Keratinocyte (primary cell): ENCODE measurements at regions not wholly inside any gene's neighbourhood (a gene's known extent, or its start where the extent isn't known, plus 50 kb on each side); places are given as distances from the start of the nearest gene placed in this dataset.

ENCODE experiments used
- DNase-seq: peaks from one replicate; pipeline ENCODE4 v3.0.0-alpha.2; 2011; ENCODE audit warnings: low read depth, missing footprints, low spot score
- FAIRE-seq: peaks from 2 replicates; lab custom pipeline; 2011; peaks lifted over from hg19 to GRCh38; lab: Jason Lieb, UNC
- H2AFZ ChIP-seq: 2 replicates; pipeline ENCODE4 v1.6.0; 2012; ENCODE audit warnings: low read length, control low read depth, inconsistent platforms; ENCODE audit not compliant: control insufficient read depth
- H3K27ac ChIP-seq: 2 replicates; pipeline ENCODE4 v1.5.1; 2011; ENCODE audit warnings: low read length; ENCODE audit not compliant: control insufficient read depth, insufficient read depth
- H3K27me3 ChIP-seq: 3 replicates; pipeline ENCODE4 v1.6.0; 2011; ENCODE audit warnings: low read length; ENCODE audit not compliant: control insufficient read depth, insufficient read depth; ENCODE audit errors: extremely low read depth
- H3K36me3 ChIP-seq, 2 experiments: 2 replicates in 1 of 2; 3 replicates in 1 of 2; pipeline ENCODE4 v1.5.1; 2011; ENCODE audit warnings: low read length in 2 of 2, mild to moderate bottlenecking in 1 of 2; ENCODE audit not compliant: control insufficient read depth in 2 of 2, insufficient read depth in 2 of 2; ENCODE audit errors: extremely low read depth in 1 of 2
- H3K4me1 ChIP-seq: 3 replicates; pipeline ENCODE4 v1.5.1; 2011; ENCODE audit warnings: low read length; ENCODE audit not compliant: control insufficient read depth, insufficient read depth; ENCODE audit errors: extremely low read depth
- H3K4me2 ChIP-seq: 3 replicates; pipeline ENCODE4 v1.6.0; 2011; ENCODE audit warnings: low read depth, low read length; ENCODE audit not compliant: control insufficient read depth, insufficient read depth; ENCODE audit errors: extremely low read depth
- H3K4me3 ChIP-seq, 3 experiments: fragments of 200-600 bp in 1 of 3; sonication (generic) in 1 of 3; 2 replicates in 2 of 3; 3 replicates in 1 of 3; pipeline ENCODE4 v1.5.1; 2011 to 2016; ENCODE audit warnings: low read length in 3 of 3, mild to moderate bottlenecking in 3 of 3, control low read depth in 2 of 3, inconsistent platforms in 1 of 3, low read depth in 1 of 3, mixed read lengths in 1 of 3, mixed run types in 1 of 3, moderate library complexity in 1 of 3; ENCODE audit not compliant: control insufficient read depth in 2 of 3, insufficient read depth in 2 of 3; ENCODE audit errors: extremely low read depth in 1 of 3
- H3K79me2 ChIP-seq: 2 replicates; pipeline ENCODE4 v1.6.0; 2012; ENCODE audit warnings: low read length; ENCODE audit not compliant: control insufficient read depth, insufficient read depth
- H3K9ac ChIP-seq: 3 replicates; pipeline ENCODE4 v1.6.0; 2011; ENCODE audit warnings: low read length; ENCODE audit not compliant: control insufficient read depth, insufficient read depth; ENCODE audit errors: extremely low read depth
- H3K9me1 ChIP-seq: 3 replicates; pipeline ENCODE4 v1.6.0; 2011; ENCODE audit warnings: low read length; ENCODE audit not compliant: control insufficient read depth, insufficient read depth; ENCODE audit errors: extremely low read depth
- H3K9me3 ChIP-seq: 2 replicates; pipeline ENCODE4 v1.5.1; 2012; ENCODE audit warnings: low read depth, low read length; ENCODE audit not compliant: control insufficient read depth
- H4K20me1 ChIP-seq: 3 replicates; pipeline ENCODE4 v1.6.0; 2011; ENCODE audit warnings: low read length; ENCODE audit not compliant: control insufficient read depth, insufficient read depth; ENCODE audit errors: extremely low read depth
- EZH2 ChIP-seq: IDR thresholded peaks from one replicate; pipeline ENCODE4 v1.6.1; 2012; ENCODE audit warnings: inconsistent platforms, mild to moderate bottlenecking, low read length, moderate library complexity
- dilution Hi-C: fragments of 300-500 bp; cut with MboI; formaldehyde crosslinking; loops from one replicate; pipeline ENCODE4 v1.7.0; 2020; ENCODE audit warnings: low sequenced_read_pairs; ENCODE audit not compliant: extremely low pct_ligation_motif_present
- TF ChIP-seq, protein P1 (sequence below), 3 experiments: IDR thresholded peaks in 1 of 3; conservative IDR thresholded peaks in 1 of 3; optimal IDR thresholded peaks in 1 of 3; 2 replicates in 2 of 3; 3 replicates in 1 of 3; pipeline versions ENCODE3 to v1.5.1; 2011; ENCODE audit warnings: low read length in 3 of 3, mild to moderate bottlenecking in 3 of 3, moderate library complexity in 2 of 3, control low read depth in 1 of 3, inconsistent platforms in 1 of 3; ENCODE audit not compliant: insufficient read depth in 2 of 3; ENCODE audit errors: extremely low read depth in 1 of 3

DNA sequence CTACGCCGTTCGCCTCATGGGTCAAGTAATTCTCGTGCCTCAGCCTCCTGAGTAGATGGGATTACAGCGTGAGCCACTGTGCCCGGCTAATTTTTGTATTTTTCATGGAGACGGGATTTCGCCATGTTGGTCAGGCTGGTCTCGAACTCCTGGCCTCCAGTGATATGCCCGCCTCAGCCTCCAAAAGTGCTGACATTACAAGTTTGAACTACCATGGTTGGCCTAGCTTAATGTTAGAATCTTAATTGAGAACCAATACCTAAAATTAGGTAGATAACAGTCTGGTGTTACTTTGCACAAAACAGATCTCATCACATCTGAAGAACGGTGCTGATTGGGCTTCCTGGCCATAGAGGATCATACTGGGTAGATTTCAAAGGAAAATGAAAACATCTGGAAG, 184.9 kb downstream of the VEGFC start:
- Histone ChIP-seq H3K9ac (no peak overlapping the region), H3K4me3 (no peak overlapping the region), H3K27me3 (no peaks in the 10 kb centered on the region), H2AFZ (no peak overlapping the region), H3K36me3 (no peaks in the 10 kb centered on the region), H3K4me2 (no peak overlapping the region), H3K79me2 (no peaks in the 10 kb centered on the region), H3K27ac (no peak overlapping the region), H3K4me1 (no peaks in the 10 kb centered on the region), H3K9me3 (no peaks in the 10 kb centered on the region), H3K9me1 (no peaks in the 10 kb centered on the region), H4K20me1 (no peaks in the 10 kb centered on the region)
- FAIRE-seq = no peak
- TF ChIP-seq, protein P1, sequence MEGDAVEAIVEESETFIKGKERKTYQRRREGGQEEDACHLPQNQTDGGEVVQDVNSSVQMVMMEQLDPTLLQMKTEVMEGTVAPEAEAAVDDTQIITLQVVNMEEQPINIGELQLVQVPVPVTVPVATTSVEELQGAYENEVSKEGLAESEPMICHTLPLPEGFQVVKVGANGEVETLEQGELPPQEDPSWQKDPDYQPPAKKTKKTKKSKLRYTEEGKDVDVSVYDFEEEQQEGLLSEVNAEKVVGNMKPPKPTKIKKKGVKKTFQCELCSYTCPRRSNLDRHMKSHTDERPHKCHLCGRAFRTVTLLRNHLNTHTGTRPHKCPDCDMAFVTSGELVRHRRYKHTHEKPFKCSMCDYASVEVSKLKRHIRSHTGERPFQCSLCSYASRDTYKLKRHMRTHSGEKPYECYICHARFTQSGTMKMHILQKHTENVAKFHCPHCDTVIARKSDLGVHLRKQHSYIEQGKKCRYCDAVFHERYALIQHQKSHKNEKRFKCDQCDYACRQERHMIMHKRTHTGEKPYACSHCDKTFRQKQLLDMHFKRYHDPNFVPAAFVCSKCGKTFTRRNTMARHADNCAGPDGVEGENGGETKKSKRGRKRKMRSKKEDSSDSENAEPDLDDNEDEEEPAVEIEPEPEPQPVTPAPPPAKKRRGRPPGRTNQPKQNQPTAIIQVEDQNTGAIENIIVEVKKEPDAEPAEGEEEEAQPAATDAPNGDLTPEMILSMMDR (optimal IDR thresholded peaks at IDR 0.05 in 1 of 3, IDR thresholded peaks at IDR 0.05 in 1 of 3, conservative IDR thresholded peaks at IDR 0.05 in 1 of 3; ENCODE audit: extremely low read depth in 1 of 3, insufficient read depth in 2 of 3, low read length in 3 of 3) = no peak
- TF ChIP-seq EZH2 = no peak
- dilution Hi-C loops = no loop called here
- DNase-seq = no peak

DNA sequence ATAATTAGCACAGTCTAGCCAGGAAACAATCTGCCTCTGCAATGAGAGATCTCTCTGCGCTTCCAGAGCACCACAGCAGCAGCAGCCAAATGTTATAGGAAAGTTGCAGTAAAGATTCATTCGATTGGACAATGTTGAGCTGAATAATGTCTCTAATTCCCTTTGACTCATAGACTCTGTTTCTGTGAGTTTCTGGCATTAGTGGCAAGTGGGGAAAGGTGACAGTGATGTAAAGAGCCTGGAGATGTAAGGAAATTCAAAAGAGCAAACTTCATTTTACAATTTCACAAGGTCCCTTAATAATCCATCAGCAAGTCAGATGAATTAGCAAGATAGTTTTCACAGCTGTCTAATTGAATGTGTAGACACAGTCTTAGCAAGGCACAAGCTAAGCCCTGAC, 184.4 kb downstream of the VEGFC start:
- no peaks in the 10 kb centered on the region for H3K9me3 ChIP-seq
- dilution Hi-C loops = no loop called here
- H3K27me3 ChIP-seq = no peaks in the 10 kb centered on the region
- no peaks in the 10 kb centered on the region for H3K9me1 ChIP-seq
- H3K36me3 ChIP-seq = no peaks in the 10 kb centered on the region
- TF ChIP-seq, protein P1 (optimal IDR thresholded peaks at IDR 0.05 in 1 of 3, IDR thresholded peaks at IDR 0.05 in 1 of 3, conservative IDR thresholded peaks at IDR 0.05 in 1 of 3; ENCODE audit: extremely low read depth in 1 of 3, insufficient read depth in 2 of 3, low read length in 3 of 3) = no peak
- no peak for TF ChIP-seq EZH2
- no peaks in the 10 kb centered on the region for H3K79me2 ChIP-seq
- peak; percentile 17 for FAIRE-seq
- H4K20me1 ChIP-seq = no peaks in the 10 kb centered on the region
- DNase-seq = no peak
- H3K9ac ChIP-seq = no peak overlapping the region
- H3K4me1 ChIP-seq = no peaks in the 10 kb centered on the region
- no peak overlapping the region for H3K4me3 ChIP-seq
- H3K27ac ChIP-seq = no peak overlapping the region
- H2AFZ ChIP-seq = no peak overlapping the region
- H3K4me2 ChIP-seq = no peak overlapping the region
